HEK293 (cell line): ENCODE measurements at regions not wholly inside any gene's neighbourhood (a gene's known extent, or its start where the extent isn't known, plus 50 kb on each side); places are given as distances from the start of the nearest gene placed in this dataset.

Experiments
- CTCF ChIA-PET: fragments of 350-600 bp; formaldehyde crosslinking; extraction: SDS; loops from one replicate; lab custom pipeline; 2021; ENCODE audit warnings: antibody characterized with exemption; lab: Yijun Ruan, JAX
- POLR2A ChIA-PET: fragments of 300-600 bp; formaldehyde crosslinking; extraction: SDS; loops from one replicate; lab custom pipeline; 2020; ENCODE audit warnings: antibody characterized with exemption, inconsistent platforms; lab: Yijun Ruan, JAX
- H3K27ac ChIP-seq: fragments of 200-500 bp; sonication (Bioruptor generic); 2 replicates; pipeline ENCODE4 v1.5.1; 2014; ENCODE audit warnings: low read depth, low read length, control low read depth, inconsistent platforms; ENCODE audit errors: extremely low read depth
- H3K36me3 ChIP-seq, 2 experiments: fragments of 200-500 bp in 1 of 2; sonication (Bioruptor generic) in 1 of 2; 1 replicate in 1 of 2; 2 replicates in 1 of 2; pipeline ENCODE4 v1.5.1; 2014 to 2017; ENCODE audit warnings: inconsistent platforms in 2 of 2, low read length in 2 of 2; ENCODE audit not compliant: control insufficient read depth in 2 of 2, insufficient read depth in 1 of 2
- H3K4me1 ChIP-seq: fragments of 200-500 bp; sonication (Bioruptor generic); 2 replicates; pipeline ENCODE4 v1.5.1; 2014; ENCODE audit warnings: mild to moderate bottlenecking, low read length, inconsistent platforms; ENCODE audit not compliant: control insufficient read depth, insufficient read depth
- H3K4me3 ChIP-seq: 2 replicates; pipeline ENCODE4 v1.5.1; 2011; ENCODE audit warnings: low read depth, mild to moderate bottlenecking, control low read depth, low read length, moderate library complexity
- H3K9me3 ChIP-seq: fragments of 200-500 bp; sonication (Bioruptor generic); 2 replicates; pipeline ENCODE4 v1.5.1; 2014; ENCODE audit warnings: low read depth, low read length, inconsistent platforms; ENCODE audit not compliant: control insufficient read depth, insufficient read depth
- GLIS2 ChIP-seq: fragments of 450-650 bp; formaldehyde crosslinking; IDR thresholded peaks from 2 replicates; pipeline ENCODE4 v1.5.1; 2016; ENCODE audit warnings: missing biosample characterization, missing genetic modification characterization
- HIC1 ChIP-seq: fragments of 450-650 bp; formaldehyde crosslinking; IDR thresholded peaks from 2 replicates; pipeline ENCODE4 v1.5.1; 2016; ENCODE audit warnings: missing biosample characterization, missing genetic modification characterization
- MYNN ChIP-seq: fragments of 450-650 bp; formaldehyde crosslinking; IDR thresholded peaks from 2 replicates; pipeline ENCODE4 v1.5.1; 2016; ENCODE audit warnings: missing biosample characterization, missing genetic modification characterization, borderline replicate concordance
- PBX3 ChIP-seq: sonication (generic); formaldehyde crosslinking; IDR thresholded peaks from 2 replicates; pipeline ENCODE4 v1.8.1; 2022; ENCODE audit warnings: mild to moderate bottlenecking, moderate library complexity, missing genetic modification reagents
- PRDM10 ChIP-seq: fragments of 450-650 bp; formaldehyde crosslinking; IDR thresholded peaks from 2 replicates; pipeline ENCODE4 v1.5.1; 2016; ENCODE audit warnings: missing biosample characterization, missing genetic modification characterization
- ZBTB44 ChIP-seq: fragments of 450-650 bp; IDR thresholded peaks from 2 replicates; pipeline ENCODE4 v1.5.1; 2018; ENCODE audit warnings: missing biosample characterization, mild to moderate bottlenecking, missing genetic modification characterization
- ZNF132 ChIP-seq: fragments of 450-650 bp; formaldehyde crosslinking; IDR thresholded peaks from 2 replicates; pipeline ENCODE4 v1.5.1; 2017; ENCODE audit warnings: missing biosample characterization, missing genetic modification characterization, borderline replicate concordance
- ZNF169 ChIP-seq: fragments of 450-650 bp; formaldehyde crosslinking; IDR thresholded peaks from 2 replicates; pipeline ENCODE4 v1.5.1; 2016; ENCODE audit warnings: missing biosample characterization, missing genetic modification characterization
- ZNF18 ChIP-seq: fragments of 450-650 bp; formaldehyde crosslinking; IDR thresholded peaks from 2 replicates; pipeline ENCODE4 v1.5.1; 2016; ENCODE audit warnings: missing biosample characterization, missing genetic modification characterization
- ZNF239 ChIP-seq: fragments of 450-650 bp; formaldehyde crosslinking; IDR thresholded peaks from 2 replicates; pipeline ENCODE4 v1.5.1; 2016; ENCODE audit warnings: missing biosample characterization, missing genetic modification characterization
- ZNF302 ChIP-seq: fragments of 450-650 bp; formaldehyde crosslinking; IDR thresholded peaks from 2 replicates; pipeline ENCODE4 v1.5.1; 2016; ENCODE audit warnings: missing biosample characterization, missing genetic modification characterization, low read depth
- ZNF324 ChIP-seq: fragments of 450-650 bp; formaldehyde crosslinking; IDR thresholded peaks from 2 replicates; pipeline ENCODE4 v1.5.1; 2016; ENCODE audit warnings: missing biosample characterization, missing genetic modification characterization
- ZNF335 ChIP-seq: fragments of 450-650 bp; formaldehyde crosslinking; conservative IDR thresholded peaks from 2 replicates; pipeline ENCODE4 v1.5.1; 2016; ENCODE audit warnings: missing biosample characterization, missing genetic modification characterization
- ZNF394 ChIP-seq: fragments of 450-650 bp; formaldehyde crosslinking; IDR thresholded peaks from 2 replicates; pipeline ENCODE4 v1.5.1; 2016; ENCODE audit warnings: missing biosample characterization, missing genetic modification characterization, mild to moderate bottlenecking, moderate library complexity, borderline replicate concordance
- ZNF510 ChIP-seq: fragments of 450-650 bp; formaldehyde crosslinking; IDR thresholded peaks from 2 replicates; pipeline ENCODE4 v1.5.1; 2018; ENCODE audit warnings: mild to moderate bottlenecking, missing genetic modification characterization, missing biosample characterization; ENCODE audit not compliant: insufficient replicate concordance
- ZNF558 ChIP-seq: fragments of 450-650 bp; formaldehyde crosslinking; IDR thresholded peaks from 2 replicates; pipeline ENCODE4 v1.5.1; 2016; ENCODE audit warnings: missing biosample characterization, missing genetic modification characterization
- ZNF624 ChIP-seq: fragments of 450-650 bp; formaldehyde crosslinking; IDR thresholded peaks from 2 replicates; pipeline ENCODE4 v1.5.1; 2017; ENCODE audit warnings: missing biosample characterization, missing genetic modification characterization
- ZNF658 ChIP-seq: fragments of 450-650 bp; formaldehyde crosslinking; IDR thresholded peaks from 2 replicates; pipeline ENCODE4; 2016; ENCODE audit warnings: missing biosample characterization, missing genetic modification characterization
- ZNF664 ChIP-seq: fragments of 450-650 bp; formaldehyde crosslinking; IDR thresholded peaks from 2 replicates; pipeline ENCODE4 v1.5.1; 2016; ENCODE audit warnings: missing biosample characterization, missing genetic modification characterization
- ZNF692 ChIP-seq: fragments of 450-650 bp; formaldehyde crosslinking; IDR thresholded peaks from 2 replicates; pipeline ENCODE4 v1.5.1; 2016; ENCODE audit warnings: missing biosample characterization, missing genetic modification characterization
- ZNF791 ChIP-seq: fragments of 450-650 bp; formaldehyde crosslinking; IDR thresholded peaks from 2 replicates; pipeline ENCODE4 v1.5.1; 2016; ENCODE audit warnings: missing biosample characterization, missing genetic modification characterization
- ZSCAN16 ChIP-seq: fragments of 450-650 bp; formaldehyde crosslinking; IDR thresholded peaks from 2 replicates; pipeline ENCODE4 v1.5.1; 2016; ENCODE audit warnings: missing biosample characterization, missing genetic modification characterization
- ZSCAN30 ChIP-seq: fragments of 450-650 bp; IDR thresholded peaks from 2 replicates; pipeline ENCODE4 v1.5.1; 2018; ENCODE audit warnings: missing biosample characterization, mild to moderate bottlenecking, missing genetic modification characterization, moderate library complexity

- no peak for TF ChIP-seq MYNN
These were observed 620.4 kb downstream of the ANKRD50 start (continued) for GRCh38 chr4:124092101-124092500.

GRCh38 chr4:124092541-124092984 lies 620.0 kb downstream of the ANKRD50 start:
- CTCF ChIA-PET: no interaction called here
- Histone ChIP-seq H3K4me1 (no peaks in the 10 kb centered on the region), H3K9me3 (no peaks in the 10 kb centered on the region), H3K36me3 (no peaks in the 10 kb centered on the region)
- TF ChIP-seq ZNF132 (tag by site-specific recombination) (no peak), ZBTB44 (tag by site-specific recombination) (no peak), ZNF302 (tag by site-specific recombination) (no peak), ZNF624 (tag by site-specific recombination) (no peak), ZNF558 (tag by site-specific recombination) (no peak), ZNF791 (tag by site-specific recombination) (no peak), ZNF18 (tag by site-specific recombination) (no peak), ZNF658 (tag by site-specific recombination) (no peak), GLIS2 (tag by site-specific recombination) (no peak), ZSCAN30 (tag by site-specific recombination) (no peak), ZNF394 (no peak)
- TF ChIP-seq, all 188 proteins: peak for 0
- H3K4me3 ChIP-seq: no peak overlapping the region
- POLR2A ChIA-PET: no interaction called here
- no peak overlapping the region for H3K27ac ChIP-seq

- Histone ChIP-seq H3K4me3 (no peak overlapping the region), H3K36me3 (no peaks in the 10 kb centered on the region), H3K27ac (no peak overlapping the region), H3K9me3 (no peaks in the 10 kb centered on the region), H3K4me1 (no peaks in the 10 kb centered on the region)
- ChIA-PET POLR2A (no interaction called here), CTCF (no interaction called here)
- TF ChIP-seq ZNF335 (tag by site-specific recombination) (no peak), ZNF510 (tag by site-specific recombination) (no peak), ZNF692 (no peak), ZNF664 (tag by site-specific recombination) (no peak), PBX3 (no peak), HIC1 (no peak), ZNF239 (no peak), PRDM10 (tag by site-specific recombination) (no peak), ZNF324 (tag by site-specific recombination) (no peak), ZNF169 (tag by site-specific recombination) (no peak), ZSCAN16 (tag by site-specific recombination) (no peak)
These were observed 616.9 kb downstream of the ANKRD50 start for GRCh38 chr4:124095621-124096020.
